Naive B cell (primary cell): ENCODE measurements at regions not wholly inside any gene's neighbourhood (a gene's known extent, or its start where the extent isn't known, plus 50 kb on each side); places are given as distances from the start of the nearest gene placed in this dataset.

ENCODE experiments used
- ATAC-seq, 2 donors: fragments of 150-1000 bp; cut with Tn5 transposase; 2 replicates each; pipeline ENCODE4 v1.10.0; 2021; ENCODE audit warnings: low read depth in 2 of 2, mild to moderate bottlenecking in 2 of 2, moderate library complexity in 2 of 2
- DNase-seq: peaks from one replicate; pipeline ENCODE4 v3.0.0; 2022
- H3K27ac Mint-ChIP-seq, 6 donors: one replicate each; pipeline ENCODE4 v1.8.0; 2020 to 2022; ENCODE audit warnings: mild to moderate bottlenecking in 6 of 6, mixed read lengths in 6 of 6, moderate library complexity in 5 of 6, inconsistent platforms in 2 of 6
- H3K27me3 Mint-ChIP-seq, 3 donors: one replicate each; pipeline ENCODE4 v1.8.0; 2021 to 2022; ENCODE audit warnings: mixed read lengths in 3 of 3, mild to moderate bottlenecking in 1 of 3
- H3K36me3 Mint-ChIP-seq, 2 donors: one replicate each; pipeline ENCODE4 v1.8.0; 2020 to 2022; ENCODE audit warnings: mixed read lengths in 2 of 2, inconsistent platforms in 1 of 2, mild to moderate bottlenecking in 1 of 2
- H3K4me1 Mint-ChIP-seq, 3 donors: one replicate each; pipeline ENCODE4 v1.8.0; 2020 to 2022; ENCODE audit warnings: mixed read lengths in 3 of 3, inconsistent platforms in 1 of 3, mild to moderate bottlenecking in 1 of 3, moderate library complexity in 1 of 3
- H3K4me3 Mint-ChIP-seq, 8 donors: one replicate each; pipeline ENCODE4 v1.8.0; 2020 to 2022; ENCODE audit warnings: mild to moderate bottlenecking in 8 of 8, mixed read lengths in 8 of 8, moderate library complexity in 8 of 8, inconsistent platforms in 2 of 8
- H3K9me3 Mint-ChIP-seq, 7 donors: one replicate each; pipeline ENCODE4 v1.8.0; 2020 to 2022; ENCODE audit warnings: mixed read lengths in 7 of 7, mild to moderate bottlenecking in 5 of 7, inconsistent platforms in 2 of 7, moderate library complexity in 1 of 7

DNA sequence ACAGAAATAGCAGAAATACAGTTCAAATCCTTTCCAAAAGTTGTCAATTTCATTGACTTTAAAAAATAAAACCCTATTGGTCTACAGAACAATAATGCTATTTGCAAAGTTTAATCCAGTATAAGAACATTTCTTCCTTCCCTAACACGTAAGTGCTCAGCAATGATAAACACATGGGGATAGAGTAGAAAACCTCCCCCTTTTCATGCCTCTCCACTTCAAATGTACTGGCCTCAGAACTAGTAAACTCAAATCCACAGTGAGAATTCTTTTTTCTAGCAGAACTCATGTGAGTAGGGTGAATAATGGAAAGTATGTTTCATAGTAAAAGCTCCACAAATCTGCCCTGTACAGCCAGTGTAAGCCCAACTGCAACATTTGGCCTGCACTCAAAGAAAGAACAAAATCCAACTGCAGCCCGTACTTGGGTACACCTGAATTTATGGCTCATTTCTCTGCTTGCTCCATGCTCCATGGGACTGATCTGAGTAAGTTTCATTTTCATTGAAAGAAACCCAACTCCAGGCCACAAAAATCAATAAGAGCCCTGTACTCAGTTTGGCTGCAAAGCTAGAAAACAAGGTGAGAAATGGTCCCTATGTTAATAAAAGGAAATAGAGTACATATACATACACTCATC, 115.0 kb upstream of the RMDN2 start:
- no peak for ATAC-seq
- no peaks in the 10 kb centered on the region for H3K36me3 Mint-ChIP-seq
- H3K9me3 Mint-ChIP-seq = peaks cover 0 to 15% (median 3%) of the 10 kb centered on the region in 7 donors
- H3K27ac Mint-ChIP-seq = no peak overlapping the region
- H3K27me3 Mint-ChIP-seq = peaks cover 0 to 5% (median 0%) of the 10 kb centered on the region in 3 donors
- DNase-seq = no peak
- no peak overlapping the region for H3K4me3 Mint-ChIP-seq
- no peaks in the 10 kb centered on the region for H3K4me1 Mint-ChIP-seq

GRCh38 chr2:37812414-37812813, 112.7 kb upstream of the RMDN2 start:
- peaks cover 0 to 5% (median 0%) of the 10 kb centered on the region in 3 donors for H3K27me3 Mint-ChIP-seq
- peaks cover 0 to 5% (median 3%) of the 10 kb centered on the region in 7 donors for H3K9me3 Mint-ChIP-seq
- ATAC-seq = no peak
- no peaks in the 10 kb centered on the region for H3K4me1 Mint-ChIP-seq
- H3K36me3 Mint-ChIP-seq = peaks cover 0 to 4% of the 10 kb centered on the region in 2 donors
- H3K27ac Mint-ChIP-seq = no peak overlapping the region
- H3K4me3 Mint-ChIP-seq = no peak overlapping the region
- no peak for DNase-seq

- ATAC-seq (no peak), DNase-seq (no peak)
- Mint-ChIP-seq H3K27ac (no peak overlapping the region), H3K36me3 (peaks cover 0 to 4% of the 10 kb centered on the region in 2 donors), H3K27me3 (peaks cover 0 to 5% (median 0%) of the 10 kb centered on the region in 3 donors), H3K9me3 (peaks cover 0 to 4% (median 0%) of the 10 kb centered on the region in 7 donors), H3K4me3 (no peak overlapping the region), H3K4me1 (no peaks in the 10 kb centered on the region)
Observed at GRCh38 chr2:37812941-37813730, 112.0 kb upstream of the RMDN2 start.

GRCh38 chr2:37816036-37816435, 109.1 kb upstream of the RMDN2 start:
- peak overlapping the region in 1 of 8 donors; percentile 11 for H3K4me3 Mint-ChIP-seq
- ATAC-seq (no peak), DNase-seq (no peak)
- no peaks in the 10 kb centered on the region for H3K27me3 Mint-ChIP-seq
- peaks cover 0 to 9% of the 10 kb centered on the region in 2 donors for H3K36me3 Mint-ChIP-seq
- H3K4me1 Mint-ChIP-seq = no peaks in the 10 kb centered on the region
- peaks cover 0 to 10% (median 5%) of the 10 kb centered on the region in 7 donors for H3K9me3 Mint-ChIP-seq
- no peak overlapping the region for H3K27ac Mint-ChIP-seq

- ATAC-seq (no peak), DNase-seq (no peak)
- Mint-ChIP-seq H3K27me3 (no peaks in the 10 kb centered on the region), H3K4me3 (no peak overlapping the region), H3K27ac (no peak overlapping the region), H3K36me3 (peaks cover 0 to 9% of the 10 kb centered on the region in 2 donors), H3K9me3 (peaks cover 0 to 9% (median 5%) of the 10 kb centered on the region in 7 donors), H3K4me1 (no peaks in the 10 kb centered on the region)
Observed at GRCh38 chr2:37816686-37817085, 108.4 kb upstream of the RMDN2 start.

- Mint-ChIP-seq H3K36me3 (peaks cover 0 to 9% of the 10 kb centered on the region in 2 donors), H3K27ac (no peak overlapping the region), H3K4me1 (peaks cover 6 to 13% (median 10%) of the 10 kb centered on the region in 3 donors), H3K27me3 (no peaks in the 10 kb centered on the region), H3K9me3 (peaks cover 0 to 9% (median 5%) of the 10 kb centered on the region in 7 donors), H3K4me3 (no peak overlapping the region)
- ATAC-seq (no peak), DNase-seq (no peak)
Observed at GRCh38 chr2:37819186-37819585, 105.9 kb upstream of the RMDN2 start.

- H3K36me3 Mint-ChIP-seq = peaks cover 0 to 9% of the 10 kb centered on the region in 2 donors
Observed at GRCh38 chr2:37820471-37820986, 104.6 kb upstream of the RMDN2 start.

GRCh38 chr2:37825586-37825985, 99.5 kb upstream of the RMDN2 start:
- Mint-ChIP-seq H3K9me3 (peaks cover 0 to 8% (median 4%) of the 10 kb centered on the region in 7 donors), H3K27me3 (peaks cover 0 to 5% (median 0%) of the 10 kb centered on the region in 3 donors), H3K4me3 (no peak overlapping the region), H3K27ac (no peak overlapping the region), H3K36me3 (peaks cover 0 to 3% of the 10 kb centered on the region in 2 donors), H3K4me1 (peaks cover 6 to 16% (median 10%) of the 10 kb centered on the region in 3 donors)
- ATAC-seq (no peak), DNase-seq (no peak)

More at GRCh38 chr2:37820471-37820986, 104.6 kb upstream of the RMDN2 start:
- peaks cover 0 to 9% (median 5%) of the 10 kb centered on the region in 7 donors for H3K9me3 Mint-ChIP-seq
- H3K4me3 Mint-ChIP-seq = no peak overlapping the region
- DNase-seq (no peak), ATAC-seq (no peak)
- peaks cover 6 to 13% (median 10%) of the 10 kb centered on the region in 3 donors for H3K4me1 Mint-ChIP-seq
- no peaks in the 10 kb centered on the region for H3K27me3 Mint-ChIP-seq
- H3K27ac Mint-ChIP-seq = no peak overlapping the region

DNA sequence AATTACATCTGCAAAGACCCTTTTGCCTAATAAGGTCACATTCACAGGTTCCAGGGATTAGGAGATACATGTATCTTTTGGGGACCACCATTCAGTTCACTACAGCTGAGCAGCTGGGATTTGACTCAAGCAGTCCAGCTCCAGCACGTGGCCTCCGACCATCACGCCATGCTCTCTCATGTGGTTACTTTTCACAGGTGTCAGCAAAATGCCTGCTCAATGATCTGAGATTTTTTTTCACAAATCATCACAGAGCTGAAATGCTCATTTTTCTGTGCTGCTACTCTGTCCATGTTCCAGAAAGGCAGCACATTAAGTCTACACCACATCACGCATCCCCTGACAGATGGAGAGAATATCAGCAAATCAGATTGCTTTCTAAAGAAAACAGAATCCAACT, 98.5 kb upstream of the RMDN2 start:
- Mint-ChIP-seq H3K4me1 (peaks cover 6 to 16% (median 10%) of the 10 kb centered on the region in 3 donors), H3K27ac (no peak overlapping the region), H3K36me3 (no peaks in the 10 kb centered on the region), H3K4me3 (no peak overlapping the region), H3K27me3 (peaks cover 0 to 5% (median 0%) of the 10 kb centered on the region in 3 donors), H3K9me3 (no peaks in the 10 kb centered on the region)
- DNase-seq = no peak
- no peak for ATAC-seq

- DNase-seq = no peak
- no peak overlapping the region for H3K27ac Mint-ChIP-seq
- no peak overlapping the region for H3K4me3 Mint-ChIP-seq
Observed at GRCh38 chr2:37827455-37827854, 97.6 kb upstream of the RMDN2 start.

DNA sequence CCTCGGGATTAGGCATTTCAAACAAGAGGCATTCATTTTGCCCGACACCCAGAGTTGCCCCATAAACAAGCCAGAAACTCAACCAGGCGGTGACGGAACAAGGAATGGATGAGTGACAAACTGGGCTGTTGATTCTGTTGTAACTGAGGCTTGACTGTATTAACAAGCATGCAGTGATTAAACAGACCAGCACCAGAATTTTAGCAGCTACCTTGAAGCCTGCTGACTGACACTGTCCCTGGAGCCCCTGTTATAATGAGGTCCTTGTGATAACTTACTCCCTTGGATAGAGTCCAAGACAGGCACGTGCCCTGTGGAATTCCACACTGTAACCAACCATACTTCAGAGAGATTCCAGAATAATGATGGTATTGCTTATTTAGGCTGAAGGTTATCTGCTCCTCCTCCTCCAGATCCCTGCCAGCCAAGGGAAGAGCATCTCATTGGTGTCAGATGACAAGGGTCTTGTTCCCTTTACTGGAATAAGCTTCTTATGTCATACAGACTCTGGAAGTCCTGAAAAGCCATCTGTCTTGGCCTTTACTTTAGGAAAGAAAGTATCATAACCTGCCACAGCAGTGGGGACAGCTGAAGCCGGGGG, 97.1 kb upstream of the RMDN2 start:
- Mint-ChIP-seq H3K36me3 (no peaks in the 10 kb centered on the region), H3K4me1 (peaks cover 2 to 8% (median 5%) of the 10 kb centered on the region in 3 donors), H3K27me3 (peaks cover 0 to 5% (median 0%) of the 10 kb centered on the region in 3 donors), H3K27ac (no peak overlapping the region), H3K9me3 (no peaks in the 10 kb centered on the region), H3K4me3 (no peak overlapping the region)
- DNase-seq = no peak
- no peak for ATAC-seq

More at GRCh38 chr2:37827455-37827854, 97.6 kb upstream of the RMDN2 start:
- no peak for ATAC-seq
- H3K27me3 Mint-ChIP-seq = peaks cover 0 to 5% (median 0%) of the 10 kb centered on the region in 3 donors
- no peaks in the 10 kb centered on the region for H3K36me3 Mint-ChIP-seq
- no peaks in the 10 kb centered on the region for H3K9me3 Mint-ChIP-seq
- peaks cover 7 to 14% (median 8%) of the 10 kb centered on the region in 3 donors for H3K4me1 Mint-ChIP-seq

DNA sequence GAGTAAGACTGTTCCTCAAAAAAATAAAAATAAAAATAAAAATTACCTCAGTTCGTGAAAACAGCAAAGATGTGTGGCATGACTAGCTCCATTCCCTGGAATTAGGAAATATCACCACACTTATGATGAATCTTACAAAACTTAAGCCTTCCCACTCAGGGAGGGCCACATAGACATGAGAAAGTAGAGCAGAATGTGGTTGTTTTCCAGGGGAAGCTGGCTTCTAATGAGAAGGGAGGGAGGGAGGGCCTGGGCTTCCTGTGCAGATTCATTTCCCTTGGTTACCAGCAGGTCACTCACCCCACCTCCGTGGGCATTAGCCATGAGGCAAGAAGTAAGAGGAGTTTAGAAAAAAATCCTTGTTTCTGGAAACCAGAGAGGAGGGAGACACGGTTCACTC, 95.9 kb upstream of the RMDN2 start:
- H3K9me3 Mint-ChIP-seq = no peaks in the 10 kb centered on the region
- ATAC-seq (no peak), DNase-seq (no peak)
- peaks cover 0 to 5% (median 0%) of the 10 kb centered on the region in 3 donors for H3K27me3 Mint-ChIP-seq
- peaks cover 0 to 4% (median 2%) of the 10 kb centered on the region in 3 donors for H3K4me1 Mint-ChIP-seq
- H3K36me3 Mint-ChIP-seq = no peaks in the 10 kb centered on the region
- no peak overlapping the region for H3K4me3 Mint-ChIP-seq
- H3K27ac Mint-ChIP-seq = no peak overlapping the region

GRCh38 chr2:37829616-37830395, 95.3 kb upstream of the RMDN2 start:
- Mint-ChIP-seq H3K4me3 (no peak overlapping the region), H3K4me1 (peaks cover 0 to 4% (median 2%) of the 10 kb centered on the region in 3 donors), H3K9me3 (no peaks in the 10 kb centered on the region), H3K36me3 (no peaks in the 10 kb centered on the region), H3K27ac (no peak overlapping the region), H3K27me3 (peaks cover 0 to 5% (median 0%) of the 10 kb centered on the region in 3 donors)
- ATAC-seq (no peak), DNase-seq (no peak)
